DOHH2 (cell line): ENCODE measurements at regions not wholly inside any gene's neighbourhood (a gene's known extent, or its start where the extent isn't known, plus 50 kb on each side); places are given as distances from the start of the nearest gene placed in this dataset.

ENCODE experiments used
- H3F3A ChIP-seq: fragments of 200-600 bp; sonication (generic), shearing (Covaris generic); 2 replicates; pipeline ENCODE4 v1.6.0; 2016; ENCODE audit warnings: antibody characterized with exemption, mild to moderate bottlenecking; ENCODE audit not compliant: control insufficient read depth, insufficient read depth
- H3K27ac ChIP-seq: fragments of 200-600 bp; sonication (generic); 2 replicates; pipeline ENCODE4 v1.5.1; 2014; ENCODE audit warnings: low read depth, mild to moderate bottlenecking, low read length, moderate library complexity
- H3K27me3 ChIP-seq: fragments of 200-600 bp; sonication (generic); 2 replicates; pipeline ENCODE4 v1.6.1; 2014; ENCODE audit warnings: mild to moderate bottlenecking, low read length, mixed read lengths; ENCODE audit not compliant: control insufficient read depth
- H3K36me3 ChIP-seq: fragments of 200-600 bp; sonication (generic); 2 replicates; pipeline ENCODE4 v1.6.1; 2014; ENCODE audit warnings: mild to moderate bottlenecking, low read length, moderate library complexity, mixed read lengths; ENCODE audit not compliant: control insufficient read depth
- H3K4me1 ChIP-seq: fragments of 200-600 bp; sonication (generic); 2 replicates; pipeline ENCODE4 v1.6.1; 2014; ENCODE audit warnings: mild to moderate bottlenecking, low read length, mixed read lengths; ENCODE audit not compliant: control insufficient read depth
- H3K4me2 ChIP-seq: fragments of 200-600 bp; sonication (generic); 2 replicates; pipeline ENCODE4 v1.6.0; 2014; ENCODE audit warnings: mild to moderate bottlenecking, low read length, moderate library complexity
- H3K4me3 ChIP-seq: fragments of 200-600 bp; sonication (generic); 2 replicates; pipeline ENCODE4 v1.5.1; 2014; ENCODE audit warnings: mild to moderate bottlenecking, low read length, mixed read lengths
- H3K79me2 ChIP-seq: fragments of 200-600 bp; sonication (generic); 2 replicates; pipeline ENCODE4 v1.6.1; 2014; ENCODE audit warnings: mild to moderate bottlenecking, low read length, mixed read lengths; ENCODE audit not compliant: control insufficient read depth
- H3K9me2 ChIP-seq: fragments of 200-600 bp; sonication (generic); replicated peaks from 2 replicates; pipeline ENCODE4 v1.6.1; 2014; ENCODE audit warnings: mild to moderate bottlenecking, low read length, mixed read lengths; ENCODE audit not compliant: control insufficient read depth
- H3K9me3 ChIP-seq: fragments of 200-600 bp; sonication (generic); 2 replicates; pipeline ENCODE4 v1.6.1; 2014; ENCODE audit warnings: antibody characterized with exemption, low read length, mixed read lengths; ENCODE audit not compliant: control insufficient read depth, insufficient read depth
- H4K20me1 ChIP-seq: fragments of 200-600 bp; sonication (generic); 2 replicates; pipeline ENCODE4 v1.6.0; 2014; ENCODE audit warnings: low read depth, mild to moderate bottlenecking, antibody characterized with exemption, low read length, moderate library complexity; ENCODE audit not compliant: control insufficient read depth, insufficient read depth
- EZH2phosphoT487 ChIP-seq: fragments of 200-600 bp; sonication (generic); IDR thresholded peaks from 2 replicates; pipeline ENCODE4 v1.6.1; 2017; ENCODE audit warnings: borderline replicate concordance, mild to moderate bottlenecking, antibody characterized with exemption, low read length, moderate library complexity, mixed read lengths
- TF ChIP-seq, protein P1 (sequence below): fragments of 200-600 bp; sonication (generic); IDR thresholded peaks from one replicate; pipeline ENCODE4 v1.5.1; 2014; ENCODE audit warnings: antibody characterized with exemption, mild to moderate bottlenecking, low read depth, low read length; ENCODE audit not compliant: poor library complexity, severe bottlenecking

DNA sequence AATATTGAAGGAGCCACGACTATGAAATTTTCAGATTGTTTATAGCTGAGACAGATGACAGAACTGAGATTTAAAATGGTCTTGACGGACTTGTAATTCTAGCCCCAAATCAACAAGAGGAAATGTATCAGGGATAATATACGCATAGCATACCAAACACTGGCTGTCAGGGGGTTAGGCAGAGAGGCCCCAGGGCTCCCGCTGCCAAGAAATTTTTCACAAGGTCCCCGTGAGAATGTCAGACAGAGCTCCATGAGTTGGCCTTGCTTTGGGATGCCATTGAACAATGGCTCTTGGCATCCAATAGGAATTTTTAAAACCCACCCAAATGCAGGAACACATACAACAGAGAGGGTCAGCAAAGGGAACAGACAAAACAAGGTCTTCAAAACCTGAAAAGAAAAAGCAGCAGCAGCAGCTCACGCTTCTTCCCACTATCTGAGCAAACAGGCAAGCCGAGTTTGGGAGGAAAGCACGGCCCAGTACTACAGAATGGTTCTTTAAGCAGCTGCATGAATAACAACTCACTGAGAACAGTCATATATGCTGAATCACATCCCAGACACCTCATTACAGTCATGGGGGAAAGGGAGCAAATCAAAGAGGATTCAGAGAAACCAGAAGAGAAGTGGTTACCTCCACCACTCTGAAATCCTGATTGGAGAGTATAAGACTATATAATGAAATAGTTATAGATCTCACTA lies 445.6 kb downstream of the RND3 start:
- Histone ChIP-seq H3K4me1 (no peaks in the 10 kb centered on the region), H3K9me2 (no peaks in the 10 kb centered on the region), H3K9me3 (no peaks in the 10 kb centered on the region), H3K4me3 (no peak overlapping the region), H3K27me3 (no peaks in the 10 kb centered on the region), H3K27ac (no peak overlapping the region), H3K79me2 (no peaks in the 10 kb centered on the region), H3K36me3 (no peaks in the 10 kb centered on the region), H4K20me1 (no peaks in the 10 kb centered on the region), H3K4me2 (no peak overlapping the region), H3F3A (no peaks in the 10 kb centered on the region)
- no peak for TF ChIP-seq EZH2phosphoT487
- TF ChIP-seq, protein P1, sequence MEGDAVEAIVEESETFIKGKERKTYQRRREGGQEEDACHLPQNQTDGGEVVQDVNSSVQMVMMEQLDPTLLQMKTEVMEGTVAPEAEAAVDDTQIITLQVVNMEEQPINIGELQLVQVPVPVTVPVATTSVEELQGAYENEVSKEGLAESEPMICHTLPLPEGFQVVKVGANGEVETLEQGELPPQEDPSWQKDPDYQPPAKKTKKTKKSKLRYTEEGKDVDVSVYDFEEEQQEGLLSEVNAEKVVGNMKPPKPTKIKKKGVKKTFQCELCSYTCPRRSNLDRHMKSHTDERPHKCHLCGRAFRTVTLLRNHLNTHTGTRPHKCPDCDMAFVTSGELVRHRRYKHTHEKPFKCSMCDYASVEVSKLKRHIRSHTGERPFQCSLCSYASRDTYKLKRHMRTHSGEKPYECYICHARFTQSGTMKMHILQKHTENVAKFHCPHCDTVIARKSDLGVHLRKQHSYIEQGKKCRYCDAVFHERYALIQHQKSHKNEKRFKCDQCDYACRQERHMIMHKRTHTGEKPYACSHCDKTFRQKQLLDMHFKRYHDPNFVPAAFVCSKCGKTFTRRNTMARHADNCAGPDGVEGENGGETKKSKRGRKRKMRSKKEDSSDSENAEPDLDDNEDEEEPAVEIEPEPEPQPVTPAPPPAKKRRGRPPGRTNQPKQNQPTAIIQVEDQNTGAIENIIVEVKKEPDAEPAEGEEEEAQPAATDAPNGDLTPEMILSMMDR, result no peak

DNA sequence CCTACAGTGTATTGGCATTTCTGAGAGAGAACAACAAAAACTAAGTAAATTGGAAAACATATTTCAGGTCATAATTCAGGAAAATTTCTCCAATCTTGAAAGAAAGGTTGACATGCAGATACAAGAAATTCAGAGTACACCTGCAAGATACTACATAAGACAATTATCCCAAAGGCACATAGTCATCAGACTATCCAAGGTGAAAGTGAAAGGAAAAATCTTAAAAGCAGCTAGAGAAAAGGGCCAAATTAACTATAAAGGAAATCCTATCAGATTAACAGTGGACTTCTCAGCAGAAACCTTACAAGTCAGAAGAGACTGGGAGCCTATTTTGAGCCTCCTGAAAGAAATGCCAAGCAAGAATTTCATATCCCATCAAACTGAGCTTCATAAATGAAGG lies 449.0 kb upstream of the MMADHC start:
- no peaks in the 10 kb centered on the region for H3K27me3 ChIP-seq
- TF ChIP-seq, protein P1, result no peak
- no peak for TF ChIP-seq EZH2phosphoT487
- no peaks in the 10 kb centered on the region for H3F3A ChIP-seq
- no peaks in the 10 kb centered on the region for H3K79me2 ChIP-seq
- no peaks in the 10 kb centered on the region for H3K9me3 ChIP-seq
- no peak overlapping the region for H3K4me2 ChIP-seq
- no peaks in the 10 kb centered on the region for H3K36me3 ChIP-seq
- no peak overlapping the region for H3K4me3 ChIP-seq
- H3K4me1 ChIP-seq, result no peaks in the 10 kb centered on the region
- no peaks in the 10 kb centered on the region for H4K20me1 ChIP-seq
- no peaks in the 10 kb centered on the region for H3K9me2 ChIP-seq
- H3K27ac ChIP-seq, result no peak overlapping the region

DNA sequence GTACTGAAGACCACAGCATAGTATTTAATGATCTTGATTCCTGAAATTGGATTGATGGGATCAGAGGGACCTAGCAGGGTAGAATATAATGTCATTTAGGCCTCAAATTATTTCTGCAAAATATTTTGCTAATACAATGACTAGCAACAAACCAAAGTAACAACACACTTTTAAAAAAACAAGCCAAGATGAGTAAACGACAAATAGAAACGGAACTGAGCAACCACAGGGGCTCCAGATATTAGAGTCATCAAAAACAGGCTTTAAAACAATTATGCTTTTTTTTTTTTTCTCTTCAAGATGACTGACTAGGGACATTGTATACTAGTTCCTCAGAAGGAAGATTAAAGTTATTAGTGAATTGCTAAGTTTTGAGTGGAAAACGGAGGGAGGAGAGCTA lies 447.1 kb upstream of the MMADHC start:
- no peak overlapping the region for H3K4me2 ChIP-seq
- no peaks in the 10 kb centered on the region for H3K27me3 ChIP-seq
- no peak overlapping the region for H3K27ac ChIP-seq
- no peaks in the 10 kb centered on the region for H4K20me1 ChIP-seq
- TF ChIP-seq, protein P1, result no peak
- no peak for TF ChIP-seq EZH2phosphoT487
- H3K4me1 ChIP-seq, result no peaks in the 10 kb centered on the region
- no peaks in the 10 kb centered on the region for H3K36me3 ChIP-seq
- H3K4me3 ChIP-seq, result no peak overlapping the region
- no peaks in the 10 kb centered on the region for H3K9me2 ChIP-seq
- H3K79me2 ChIP-seq, result no peaks in the 10 kb centered on the region
- no peaks in the 10 kb centered on the region for H3F3A ChIP-seq
- no peaks in the 10 kb centered on the region for H3K9me3 ChIP-seq
